MM.1S (cell line): ENCODE measurements at regions not wholly inside any gene's neighbourhood (a gene's known extent, or its start where the extent isn't known, plus 50 kb on each side); places are given as distances from the start of the nearest gene placed in this dataset.

Experiments
- DNase-seq: peaks from one replicate; pipeline ENCODE4 v3.0.0-alpha.2; 2015
- H2AFZ ChIP-seq: fragments of 300-600 bp; sonication (generic); 2 replicates; pipeline ENCODE4 v1.6.0; 2016; ENCODE audit warnings: antibody characterized with exemption, low read length
- H3F3A ChIP-seq: fragments of 300-600 bp; sonication (generic); 2 replicates; pipeline ENCODE4 v1.6.1; 2016; ENCODE audit warnings: mild to moderate bottlenecking, antibody characterized with exemption, low read length, moderate library complexity, mixed read lengths; ENCODE audit not compliant: insufficient read depth
- H3K27ac ChIP-seq: fragments of 300-600 bp; sonication (generic); 2 replicates; pipeline ENCODE4 v1.5.1; 2016; ENCODE audit warnings: mild to moderate bottlenecking, low read length
- H3K27me3 ChIP-seq: fragments of 300-600 bp; sonication (generic); replicated peaks from 2 replicates; pipeline ENCODE4 v1.6.0; 2016; ENCODE audit warnings: low read length; ENCODE audit not compliant: insufficient read depth
- H3K36me3 ChIP-seq: fragments of 300-600 bp; sonication (generic); replicated peaks from 2 replicates; pipeline ENCODE4 v1.6.1; 2016; ENCODE audit warnings: mild to moderate bottlenecking, low read length, mixed read lengths; ENCODE audit not compliant: insufficient read depth
- H3K4me1 ChIP-seq: fragments of 300-600 bp; sonication (generic); 2 replicates; pipeline ENCODE4 v1.6.1; 2016; ENCODE audit warnings: low read length, mixed read lengths
- H3K4me2 ChIP-seq: fragments of 300-600 bp; sonication (generic); 2 replicates; pipeline ENCODE4 v1.6.0; 2016; ENCODE audit warnings: low read depth, low read length
- H3K4me3 ChIP-seq: fragments of 300-600 bp; sonication (generic); 2 replicates; pipeline ENCODE4 v1.5.1; 2016; ENCODE audit warnings: low read length, mixed read lengths
- H3K79me2 ChIP-seq: fragments of 300-600 bp; sonication (generic); 2 replicates; pipeline ENCODE4 v1.6.1; 2016; ENCODE audit warnings: mixed run types, low read length, mixed read lengths
- H3K9ac ChIP-seq: fragments of 300-600 bp; sonication (generic); 2 replicates; pipeline ENCODE4 v1.6.1; 2016; ENCODE audit warnings: low read length, mixed read lengths
- H3K9me2 ChIP-seq: fragments of 300-600 bp; sonication (generic); replicated peaks from 2 replicates; pipeline ENCODE4 v1.6.1; 2016; ENCODE audit warnings: mild to moderate bottlenecking, low read length, mixed read lengths; ENCODE audit not compliant: insufficient read depth
- H3K9me3 ChIP-seq: fragments of 300-600 bp; sonication (generic); replicated peaks from 2 replicates; pipeline ENCODE4 v1.6.1; 2016; ENCODE audit warnings: mild to moderate bottlenecking, low read length, mixed read lengths; ENCODE audit not compliant: insufficient read depth
- H4K20me1 ChIP-seq: fragments of 300-600 bp; sonication (generic); 2 replicates; pipeline ENCODE4 v1.6.1; 2016; ENCODE audit warnings: mild to moderate bottlenecking, low read length, moderate library complexity, mixed read lengths; ENCODE audit not compliant: insufficient read depth
- EZH2 ChIP-seq: fragments of 300-600 bp; sonication (generic); optimal IDR thresholded peaks from 2 replicates; pipeline ENCODE3; 2017; ENCODE audit warnings: low read depth, mild to moderate bottlenecking, antibody characterized with exemption, low read length, mixed read lengths
- EZH2phosphoT487 ChIP-seq: fragments of 300-600 bp; sonication (generic); IDR thresholded peaks from 2 replicates; pipeline ENCODE4 v1.6.1; 2018; ENCODE audit warnings: antibody characterized with exemption, low read length
- TF ChIP-seq, protein P1 (sequence below): fragments of 300-600 bp; sonication (generic); IDR thresholded peaks from 2 replicates; pipeline ENCODE4 v1.5.1; 2016; ENCODE audit warnings: antibody characterized with exemption, low read length, mixed read lengths

DNA sequence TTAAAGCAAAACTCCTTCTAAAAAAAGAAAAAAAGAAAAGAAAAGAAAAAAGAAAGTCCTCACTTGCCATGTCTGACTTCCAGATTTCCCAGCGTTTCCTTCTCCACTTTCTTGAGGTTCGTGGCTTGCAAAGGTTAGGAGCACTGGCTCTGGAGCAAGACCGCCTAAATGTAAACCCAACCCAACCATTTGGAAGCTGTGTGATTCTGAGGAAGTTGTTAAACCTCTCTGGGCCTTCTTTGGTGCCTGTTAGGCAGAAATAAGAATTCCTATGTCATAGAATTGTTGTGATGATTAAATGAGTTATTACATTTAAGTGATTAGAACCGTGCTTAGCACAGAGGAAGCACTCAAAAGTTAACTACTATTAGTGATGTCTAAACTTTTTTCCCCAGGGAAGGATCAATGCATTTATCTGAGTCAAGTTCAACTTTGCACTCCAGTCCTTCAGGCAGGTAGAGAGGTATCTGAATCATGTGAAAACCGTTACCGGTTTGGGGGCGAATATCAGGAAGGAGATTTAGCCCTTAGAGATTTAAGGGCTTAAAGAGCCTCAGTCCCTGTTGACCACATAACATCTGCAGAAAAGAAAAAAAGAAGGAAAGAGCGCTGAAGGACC is 78.3 kb upstream of the HES1 start:
- Histone ChIP-seq H2AFZ (peak overlapping the region; percentile 43), H4K20me1 (no peaks in the 10 kb centered on the region), H3K4me3 (peak overlapping the region; percentile 28; the same call in 1 of the 2 replicates), H3K27ac (no peak overlapping the region; the same call in 1 of the 2 replicates), H3K79me2 (no peaks in the 10 kb centered on the region), H3K9me2 (no peaks in the 10 kb centered on the region), H3F3A (peaks cover 5% of the 10 kb centered on the region; the same call in 1 of the 2 replicates), H3K36me3 (no peaks in the 10 kb centered on the region), H3K9me3 (no peaks in the 10 kb centered on the region), H3K9ac (peak overlapping the region; percentile 32; the same call in 1 of the 2 replicates), H3K27me3 (no peaks in the 10 kb centered on the region), H3K4me2 (peak overlapping the region; percentile 45), H3K4me1 (peaks cover 5% of the 10 kb centered on the region)
- TF ChIP-seq, protein P1, sequence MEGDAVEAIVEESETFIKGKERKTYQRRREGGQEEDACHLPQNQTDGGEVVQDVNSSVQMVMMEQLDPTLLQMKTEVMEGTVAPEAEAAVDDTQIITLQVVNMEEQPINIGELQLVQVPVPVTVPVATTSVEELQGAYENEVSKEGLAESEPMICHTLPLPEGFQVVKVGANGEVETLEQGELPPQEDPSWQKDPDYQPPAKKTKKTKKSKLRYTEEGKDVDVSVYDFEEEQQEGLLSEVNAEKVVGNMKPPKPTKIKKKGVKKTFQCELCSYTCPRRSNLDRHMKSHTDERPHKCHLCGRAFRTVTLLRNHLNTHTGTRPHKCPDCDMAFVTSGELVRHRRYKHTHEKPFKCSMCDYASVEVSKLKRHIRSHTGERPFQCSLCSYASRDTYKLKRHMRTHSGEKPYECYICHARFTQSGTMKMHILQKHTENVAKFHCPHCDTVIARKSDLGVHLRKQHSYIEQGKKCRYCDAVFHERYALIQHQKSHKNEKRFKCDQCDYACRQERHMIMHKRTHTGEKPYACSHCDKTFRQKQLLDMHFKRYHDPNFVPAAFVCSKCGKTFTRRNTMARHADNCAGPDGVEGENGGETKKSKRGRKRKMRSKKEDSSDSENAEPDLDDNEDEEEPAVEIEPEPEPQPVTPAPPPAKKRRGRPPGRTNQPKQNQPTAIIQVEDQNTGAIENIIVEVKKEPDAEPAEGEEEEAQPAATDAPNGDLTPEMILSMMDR: no peak
- TF ChIP-seq EZH2 (no peak), EZH2phosphoT487 (no peak)
- DNase-seq: no peak

DNA sequence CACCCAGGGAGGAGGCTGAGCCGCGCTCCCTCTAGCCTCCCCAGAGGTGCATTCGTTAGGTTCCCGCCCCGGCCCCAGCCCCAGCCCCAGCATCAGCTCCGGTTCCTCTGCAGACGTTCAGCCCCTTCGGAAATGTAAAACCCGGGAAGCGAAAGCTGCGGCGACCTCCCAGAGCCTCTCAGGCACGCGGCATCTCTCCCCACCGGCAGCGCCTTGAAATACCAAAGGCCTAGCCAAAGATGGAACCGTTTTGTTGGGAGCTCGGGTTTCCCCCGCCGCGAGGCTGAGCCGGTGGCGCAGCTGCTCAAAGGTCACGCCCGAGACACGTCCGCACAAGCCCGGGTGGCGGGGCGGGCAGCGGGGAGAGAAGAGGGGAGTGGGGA is 77.8 kb upstream of the HES1 start:
- no peaks in the 10 kb centered on the region for H3K27me3 ChIP-seq
- DNase-seq: peak; percentile 81
- no peaks in the 10 kb centered on the region for H3K79me2 ChIP-seq
- H3K4me3 ChIP-seq: peak overlapping the region; percentile 28; the same call in 1 of the 2 replicates
- H3F3A ChIP-seq: peaks cover 5% of the 10 kb centered on the region; the same call in 1 of the 2 replicates
- H3K4me1 ChIP-seq: peaks cover 5% of the 10 kb centered on the region
- no peaks in the 10 kb centered on the region for H3K36me3 ChIP-seq
- peak overlapping the region; percentile 4; the same call in 1 of the 2 replicates for H3K27ac ChIP-seq
- H3K4me2 ChIP-seq: peak overlapping the region; percentile 45
- TF ChIP-seq EZH2phosphoT487 (no peak), EZH2 (no peak)
- TF ChIP-seq, protein P1: no peak
- H2AFZ ChIP-seq: peak overlapping the region; percentile 43
- H3K9me3 ChIP-seq: no peaks in the 10 kb centered on the region
- H3K9me2 ChIP-seq: no peaks in the 10 kb centered on the region
- H4K20me1 ChIP-seq: no peaks in the 10 kb centered on the region
- H3K9ac ChIP-seq: peak overlapping the region; percentile 32; the same call in 1 of the 2 replicates

DNA sequence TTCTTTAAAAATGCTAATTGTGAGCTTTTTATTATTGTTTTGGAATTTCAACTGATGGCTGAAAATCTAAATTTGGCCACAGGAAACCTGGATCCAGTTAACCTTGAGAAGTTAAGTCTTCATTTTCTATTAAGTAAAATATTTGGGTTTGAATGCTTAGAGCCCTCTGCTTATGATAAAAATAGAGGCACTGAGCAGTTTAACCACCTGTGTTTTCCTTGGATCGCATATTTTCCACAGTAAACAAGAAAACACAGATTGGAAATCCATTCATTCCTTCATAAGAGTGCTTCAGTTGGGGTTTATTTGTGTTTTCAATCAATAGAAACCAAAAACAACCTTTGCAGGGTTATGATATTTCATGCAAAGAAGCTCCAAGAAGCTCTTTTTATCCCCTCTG is 77.2 kb upstream of the HES1 start:
- H3K79me2 ChIP-seq: no peaks in the 10 kb centered on the region
- no peaks in the 10 kb centered on the region for H4K20me1 ChIP-seq
- H3K9ac ChIP-seq: peak overlapping the region; percentile 15; the same call in 1 of the 2 replicates
- no peaks in the 10 kb centered on the region for H3K9me2 ChIP-seq
- DNase-seq: no peak
- H3K27me3 ChIP-seq: no peaks in the 10 kb centered on the region
- peak overlapping the region; percentile 48 for H3K4me2 ChIP-seq
- 0 out of 2 replicates have a peak overlapping the region, but pooled peaks have one; percentile 3 for H3K27ac ChIP-seq
- H3F3A ChIP-seq: peaks cover 5% of the 10 kb centered on the region; the same call in 1 of the 2 replicates
- TF ChIP-seq EZH2phosphoT487: no peak
- TF ChIP-seq EZH2: no peak
- TF ChIP-seq, protein P1: no peak
- H3K4me1 ChIP-seq: peaks cover 5% of the 10 kb centered on the region
- no peak overlapping the region; the same call in 1 of the 2 replicates for H3K4me3 ChIP-seq
- no peaks in the 10 kb centered on the region for H3K9me3 ChIP-seq
- no peaks in the 10 kb centered on the region for H3K36me3 ChIP-seq
- peak overlapping the region; percentile 75 for H2AFZ ChIP-seq
